Frontal cortex (tissue), 3 donors: ENCODE measurements at regions not wholly inside any gene's neighbourhood (a gene's known extent, or its start where the extent isn't known, plus 50 kb on each side); places are given as distances from the start of the nearest gene placed in this dataset.
A peak's percentile ranks its signal among the peaks of the same experiment; 100 is the strongest.

Experiments used
- DNase-seq, 2 donors: peaks; one replicate each; pipeline ENCODE4 v3.0.0; 2012; ENCODE audit warnings: low spot score in 2 of 2
- FAIRE-seq: peaks from 2 replicates; lab custom pipeline; 2012; peaks lifted over from hg19 to GRCh38; lab: Jason Lieb, UNC
- donor health status: control.
- donor health status: control.
- donor health status: control.

DNA sequence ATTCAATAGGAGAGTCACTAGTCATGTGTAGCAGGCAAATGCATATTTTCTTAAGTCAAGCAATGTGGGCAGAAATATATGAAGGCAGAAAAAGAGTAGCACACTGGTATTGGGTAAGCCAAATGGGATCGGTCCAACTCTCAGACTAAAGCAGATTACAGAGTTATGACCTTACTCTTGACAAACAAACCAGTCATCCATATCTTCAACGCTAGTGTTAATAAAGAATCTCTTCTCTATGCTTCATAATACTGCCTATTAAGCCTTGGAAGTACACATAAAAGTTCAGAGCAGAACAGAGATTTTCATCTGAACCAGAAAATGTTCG is 320.2 kb upstream of the JARID2 start:
- DNase-seq: no peak
- no peak for FAIRE-seq

DNA sequence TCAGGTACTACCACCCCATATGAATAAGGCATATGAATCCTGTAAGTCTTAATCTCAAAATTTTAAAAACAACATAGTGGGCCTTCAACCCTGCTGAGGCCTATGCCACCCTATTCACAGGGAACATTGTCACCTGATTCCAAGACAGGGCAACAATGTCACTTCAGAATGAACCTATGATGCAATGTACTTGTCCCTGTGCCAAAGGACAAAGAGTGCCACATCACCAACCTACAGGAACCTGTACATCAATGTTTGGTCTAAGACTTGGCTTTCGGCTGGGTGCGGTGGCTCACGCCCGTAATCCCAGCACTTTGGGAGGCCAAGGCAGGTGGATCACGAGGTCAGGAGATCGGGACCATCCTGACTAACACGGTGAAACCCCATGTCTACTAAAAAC is 318.5 kb upstream of the JARID2 start:
- no peak for FAIRE-seq
- DNase-seq: no peak

DNA sequence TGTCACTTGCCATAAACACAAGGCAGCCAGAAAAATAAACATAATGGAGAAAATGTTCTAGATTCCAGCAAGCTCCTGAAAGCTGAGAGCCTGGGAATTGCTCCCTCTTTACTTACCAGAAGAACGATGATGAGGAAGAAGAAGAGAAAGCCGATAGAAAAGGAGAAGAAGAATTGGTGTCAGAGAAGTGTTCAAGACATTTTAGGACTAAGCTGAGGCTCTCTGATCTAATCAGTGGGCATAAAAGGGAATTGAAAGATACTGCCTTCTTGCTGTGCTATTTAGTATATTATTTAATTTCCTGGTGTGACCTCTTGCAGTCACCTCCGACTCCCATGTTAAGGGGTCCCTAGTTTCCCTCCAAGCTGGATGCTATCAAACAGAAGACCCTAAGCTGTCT is 316.6 kb upstream of the JARID2 start:
- FAIRE-seq (no peak), DNase-seq (no peak)

DNA sequence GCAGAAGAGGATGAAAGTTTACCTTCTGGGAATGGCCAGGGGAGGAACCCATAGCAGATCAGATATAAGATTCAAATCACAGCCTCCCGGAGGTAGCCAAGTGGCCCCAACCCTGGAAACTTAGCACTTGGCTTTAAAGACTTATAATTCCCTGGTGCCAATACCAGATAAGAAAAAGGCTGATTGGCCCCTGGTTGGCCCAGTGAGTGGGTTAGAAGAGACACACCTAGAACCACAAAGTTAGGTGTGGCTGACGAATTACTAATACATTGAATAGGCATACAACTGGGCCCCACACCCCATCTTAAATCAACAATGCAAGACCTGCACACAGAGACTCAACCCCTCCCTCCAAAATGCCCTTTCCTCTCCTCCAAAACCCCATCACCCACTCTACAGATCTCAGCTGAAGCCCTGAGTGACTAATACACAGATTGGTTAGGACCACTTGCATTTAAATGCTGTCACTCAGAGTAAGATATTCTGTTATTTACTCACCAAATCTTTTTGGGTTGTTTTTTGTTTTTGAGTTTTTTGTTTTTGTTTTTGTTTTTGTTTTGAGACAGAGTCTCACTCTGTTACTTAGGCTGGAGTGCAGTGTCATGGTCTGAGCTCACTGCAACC is 315.4 kb upstream of the JARID2 start:
- no peak for FAIRE-seq

DNA sequence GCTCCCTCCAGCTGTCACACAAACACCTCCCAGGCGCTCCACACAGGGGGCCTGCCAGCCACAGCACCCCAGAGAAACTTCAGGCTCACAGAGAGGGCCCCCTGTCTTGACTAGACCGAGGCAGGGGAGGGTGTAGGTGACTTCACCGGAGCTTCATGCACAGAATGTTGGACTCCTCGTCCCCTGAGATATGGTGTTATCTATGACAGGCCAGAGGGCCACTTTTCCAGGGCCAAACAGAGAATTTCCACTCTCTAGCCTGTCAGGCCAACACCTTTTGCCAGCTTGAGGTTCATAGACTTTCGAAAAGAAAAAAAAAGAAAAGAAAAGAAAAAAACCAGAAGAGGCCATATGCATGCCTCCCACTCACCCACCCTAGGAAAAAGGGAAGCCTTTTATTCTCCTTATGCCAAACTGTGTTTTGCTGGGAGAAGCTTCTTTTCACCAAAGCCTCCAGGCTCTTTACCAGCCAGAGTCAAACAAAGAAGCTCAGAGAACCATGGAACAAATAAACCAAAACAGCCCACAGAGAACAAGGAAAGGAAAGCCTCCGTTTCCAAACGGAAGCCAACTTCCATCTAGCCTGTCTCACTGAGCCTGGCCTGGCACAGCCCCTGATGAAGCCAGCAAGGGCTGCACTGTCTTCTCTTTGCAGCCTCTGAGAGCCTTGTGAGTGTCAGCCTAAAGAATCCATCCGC is 313.2 kb upstream of the JARID2 start:
- no peak for FAIRE-seq
- DNase-seq: peak in 1 of 2 donors; percentile 26

More for the DNA sequence above, 315.4 kb upstream of the JARID2 start:
- DNase-seq: no peak

DNA sequence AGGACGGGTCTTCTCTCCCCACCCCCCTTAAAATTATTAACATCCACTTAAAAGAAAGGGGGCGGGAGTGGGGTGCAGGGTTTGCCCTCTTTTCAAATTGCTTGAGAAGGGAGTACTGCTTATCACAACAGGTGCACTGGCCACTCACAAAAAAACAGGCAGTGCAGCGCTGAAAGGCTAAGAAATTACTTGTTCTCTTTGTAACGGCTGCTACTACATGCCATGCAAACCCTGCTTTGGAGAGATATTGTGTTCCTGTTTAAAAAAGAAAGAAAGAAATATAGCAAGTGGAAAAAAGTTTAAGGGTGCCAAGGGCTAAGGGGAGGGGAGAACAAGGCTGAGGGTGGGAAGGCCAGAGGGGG is 312.7 kb upstream of the JARID2 start:
- no peak for DNase-seq
- FAIRE-seq: no peak

DNA sequence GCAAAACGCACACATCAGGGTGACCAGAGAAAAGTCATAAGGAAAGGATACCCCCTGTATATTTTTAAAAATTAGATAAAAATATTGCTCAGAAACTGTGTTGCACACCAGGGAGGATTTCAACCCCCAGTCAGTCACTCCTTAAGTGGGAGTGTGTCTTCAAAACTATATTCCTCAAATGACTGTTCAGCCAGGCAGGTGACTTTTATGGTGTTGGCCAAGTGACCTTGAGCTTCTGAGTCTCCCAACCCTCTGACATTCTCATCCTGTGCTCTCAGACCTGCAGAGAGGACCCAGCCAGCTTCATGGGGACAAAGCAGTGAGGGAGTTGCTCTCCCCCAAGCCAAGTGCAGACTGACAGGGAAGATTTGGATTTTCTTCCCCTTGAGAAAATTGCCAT is 311.9 kb upstream of the JARID2 start:
- DNase-seq: no peak
- FAIRE-seq: no peak

DNA sequence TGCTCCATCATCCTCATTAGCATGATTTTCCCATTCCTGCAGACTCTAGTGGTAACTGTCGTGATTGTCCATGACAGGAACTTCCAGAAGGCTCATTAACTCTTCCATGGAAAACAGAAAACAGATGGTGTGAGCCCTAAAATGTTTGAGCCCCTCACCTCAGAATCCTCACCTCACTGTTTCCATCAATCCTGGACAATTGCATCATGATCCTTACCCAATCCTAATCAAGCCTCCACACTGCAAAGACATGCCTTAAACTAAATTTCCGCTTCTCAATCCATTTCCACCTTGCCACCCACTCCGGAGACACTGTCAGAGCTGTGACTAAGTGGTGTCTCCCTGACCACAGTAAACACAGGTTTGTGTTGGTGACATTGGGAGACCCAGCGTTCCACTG is 311.0 kb upstream of the JARID2 start:
- DNase-seq (no peak), FAIRE-seq (no peak)

DNA sequence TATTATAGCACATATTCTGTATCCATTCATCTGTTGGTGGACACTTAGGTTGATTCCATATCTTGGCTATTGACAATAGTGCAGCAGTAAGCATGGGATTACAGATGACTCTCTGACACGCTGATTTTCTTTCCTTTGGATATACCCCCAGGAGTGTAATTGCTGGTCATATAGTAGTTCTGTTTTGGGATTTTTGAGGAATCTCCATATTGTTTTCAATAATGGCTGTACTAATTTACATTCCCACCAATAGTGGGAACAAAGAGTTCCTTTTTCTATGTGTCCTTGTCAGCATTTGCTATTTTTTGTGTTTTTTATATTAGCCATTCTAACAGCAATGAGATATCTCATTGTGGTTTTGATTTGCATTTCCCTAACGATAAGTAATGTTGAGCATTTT is 309.0 kb upstream of the JARID2 start:
- DNase-seq: no peak
- FAIRE-seq: no peak

DNA sequence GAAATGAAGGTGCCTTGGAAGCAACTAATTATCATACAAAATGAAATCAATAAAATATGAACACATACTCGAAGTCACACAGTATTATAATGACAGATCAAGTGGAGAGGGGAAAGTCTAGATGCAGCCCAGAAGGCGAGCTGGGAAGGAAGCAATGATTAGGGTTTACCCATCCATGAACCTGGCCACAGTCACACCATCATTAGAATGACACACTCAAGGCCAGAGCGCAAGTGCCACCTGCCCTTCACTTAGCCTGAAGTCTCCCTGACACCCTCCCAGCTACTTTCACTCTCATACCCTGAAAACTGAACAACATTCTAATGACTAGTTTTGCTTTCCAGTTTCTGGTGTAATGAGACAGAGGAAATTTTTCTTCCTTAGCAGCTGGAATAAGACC is 302.8 kb upstream of the JARID2 start:
- no peak for DNase-seq
- FAIRE-seq: no peak

DNA sequence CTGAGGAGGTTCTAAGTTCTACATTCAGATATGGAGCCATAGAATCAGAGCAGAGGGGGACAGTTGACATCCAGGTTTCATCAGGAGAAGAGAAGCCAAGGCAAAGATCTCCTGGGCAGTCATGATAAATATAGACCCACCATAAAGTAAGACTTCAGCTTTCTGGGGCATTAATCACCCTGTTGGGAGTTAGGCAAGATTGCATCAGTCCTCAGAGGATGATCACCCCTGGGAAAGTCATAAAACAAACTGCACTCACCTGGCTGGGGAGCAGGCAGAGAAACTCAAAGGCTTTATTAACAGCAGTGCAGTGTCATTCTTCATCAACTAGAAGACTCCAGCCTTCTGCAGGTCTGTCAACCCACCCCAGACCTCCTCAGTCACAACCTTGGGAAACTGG is 301.3 kb upstream of the JARID2 start:
- FAIRE-seq: no peak
- DNase-seq: no peak

DNA sequence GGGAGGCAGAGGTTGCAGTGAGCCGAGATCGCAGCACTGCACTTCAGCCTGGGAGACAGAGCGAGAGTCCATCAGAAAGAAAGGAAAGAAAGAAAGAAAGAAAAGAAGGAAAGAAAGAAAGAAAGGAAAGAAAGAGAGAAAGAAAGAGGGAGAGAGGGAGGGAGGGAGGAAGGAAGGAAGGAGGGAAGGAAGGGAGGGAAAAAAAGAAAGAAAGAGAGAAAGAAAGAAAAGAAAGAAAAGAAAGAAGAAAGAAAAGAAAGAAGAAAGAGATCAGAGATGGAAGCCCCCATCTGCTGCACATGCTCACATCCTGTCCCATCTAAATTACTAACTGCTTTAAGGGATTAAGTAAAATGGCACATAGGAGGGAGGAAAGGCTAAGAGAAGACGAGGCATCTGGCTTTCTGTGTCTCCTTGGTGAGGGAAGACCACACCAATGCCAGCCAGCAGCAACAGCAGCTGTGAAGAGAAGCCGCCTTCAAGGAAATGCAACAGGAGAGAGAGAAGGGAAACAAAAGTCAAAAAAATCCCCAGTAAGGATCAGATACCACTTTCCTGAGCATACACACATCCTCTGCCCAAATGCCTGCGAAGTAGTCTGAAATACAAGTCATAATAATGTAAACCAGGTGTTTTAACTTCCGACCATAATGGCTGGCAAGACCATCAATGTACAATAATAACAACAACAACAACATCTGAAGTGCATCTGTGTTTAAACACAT is 300.2 kb upstream of the JARID2 start:
- FAIRE-seq (no peak), DNase-seq (no peak)

DNA sequence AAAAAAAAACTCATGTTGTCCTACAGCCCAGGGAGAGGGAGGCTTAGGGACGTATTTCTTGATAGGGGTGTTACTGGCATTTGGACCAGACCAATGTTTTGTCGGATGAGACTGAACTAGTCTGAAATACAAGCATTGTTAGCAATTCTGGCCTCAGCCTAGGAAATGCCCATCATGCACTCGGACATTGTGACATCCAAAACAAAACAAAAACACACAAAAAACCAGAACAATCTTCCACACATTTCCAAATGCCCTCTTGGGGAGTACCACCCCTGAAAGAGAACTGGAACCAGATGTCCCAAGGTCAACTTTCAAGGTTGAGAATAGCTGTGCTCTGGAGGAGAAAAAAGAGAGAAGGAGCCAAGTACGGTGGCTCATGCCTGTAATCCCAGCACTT is 299.1 kb upstream of the JARID2 start:
- DNase-seq: no peak
- no peak for FAIRE-seq

DNA sequence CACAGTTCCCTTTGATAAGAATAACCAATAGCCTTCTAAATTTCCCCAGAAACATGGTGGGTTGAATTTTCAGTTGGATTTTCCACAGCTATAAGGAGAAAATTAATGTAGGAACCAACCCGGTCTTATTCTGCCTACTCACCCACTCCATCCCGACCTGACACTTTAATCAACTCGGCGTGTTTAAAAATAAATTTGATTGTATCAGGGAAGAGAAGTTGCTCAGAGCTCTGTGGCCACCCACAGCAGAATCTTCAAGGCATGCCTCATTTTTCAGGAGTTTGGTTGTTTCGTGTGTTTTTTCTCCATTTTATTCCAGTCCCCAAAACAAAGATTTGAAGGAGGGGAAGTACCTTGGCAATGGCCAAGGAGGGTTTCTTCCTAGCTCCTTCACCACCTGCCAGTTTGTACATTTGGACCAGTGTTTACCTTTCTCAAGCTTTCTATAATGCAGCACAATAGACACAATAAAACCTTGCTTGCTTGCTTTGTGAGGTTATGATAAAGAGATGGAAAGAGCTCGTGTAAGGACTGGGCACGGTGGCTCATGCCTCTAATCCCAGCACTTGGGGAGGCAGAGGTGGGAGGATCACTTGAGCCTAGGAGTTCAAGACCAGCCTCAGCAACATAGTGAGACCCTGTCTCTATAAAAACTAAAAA is 297.2 kb upstream of the JARID2 start:
- DNase-seq: no peak

DNA sequence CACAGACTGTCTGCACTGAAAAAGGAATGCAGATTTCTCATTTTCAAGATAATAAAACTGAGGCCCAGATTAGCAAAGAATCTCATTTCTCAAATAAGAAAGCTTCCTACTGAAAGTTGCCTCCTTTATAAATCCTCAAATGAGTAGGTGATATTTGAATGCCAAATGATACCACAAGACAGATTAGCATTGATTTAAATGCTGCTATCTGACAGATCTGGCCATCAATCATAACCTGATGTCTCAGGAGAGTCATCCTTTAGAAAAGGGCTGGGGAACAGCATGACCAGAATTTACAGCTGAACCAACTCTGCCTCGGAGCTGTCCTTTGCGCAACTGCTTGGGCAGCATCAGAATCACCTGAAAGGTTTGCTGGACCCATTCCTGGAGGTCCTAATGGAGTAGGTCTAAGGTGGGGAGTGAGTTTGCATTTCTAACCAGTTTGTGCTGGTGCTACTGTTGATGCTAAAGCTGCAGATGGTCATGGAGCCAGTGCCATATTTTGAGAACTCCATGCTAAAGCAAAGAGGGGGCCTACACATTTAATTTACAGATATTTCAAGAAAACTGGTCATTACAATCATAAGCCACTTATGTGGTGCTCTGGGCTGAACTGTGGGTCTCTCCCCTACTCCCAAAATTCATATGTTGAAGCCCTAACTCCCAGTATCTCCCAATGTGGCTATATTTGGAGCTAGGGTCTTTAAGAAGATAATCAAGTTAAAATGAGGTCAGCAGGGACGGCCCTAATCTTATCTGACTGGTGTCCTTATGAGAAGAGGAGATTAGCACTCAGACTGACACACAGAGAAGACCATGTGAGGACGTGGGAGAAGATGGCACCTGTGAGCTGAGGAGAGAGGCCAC is 295.5 kb upstream of the JARID2 start:
- DNase-seq: no peak
- no peak for FAIRE-seq

More for the DNA sequence above, 297.2 kb upstream of the JARID2 start:
- FAIRE-seq: no peak

DNA sequence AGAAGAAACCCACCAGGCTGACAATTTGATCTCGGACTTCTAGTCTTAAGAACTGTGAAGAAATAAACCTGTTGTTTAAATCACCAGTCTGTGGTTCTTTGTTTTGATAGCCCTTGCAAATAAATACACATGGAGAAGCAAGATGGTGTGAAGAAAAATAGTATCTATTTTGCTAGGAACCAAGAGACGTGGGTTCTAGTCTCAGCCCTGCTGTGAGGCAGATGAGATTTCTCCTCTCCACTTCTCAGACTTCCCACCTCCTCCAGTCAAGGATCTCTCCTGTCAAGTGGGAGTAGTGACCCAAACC is 294.9 kb upstream of the JARID2 start:
- DNase-seq (no peak), FAIRE-seq (no peak)

DNA sequence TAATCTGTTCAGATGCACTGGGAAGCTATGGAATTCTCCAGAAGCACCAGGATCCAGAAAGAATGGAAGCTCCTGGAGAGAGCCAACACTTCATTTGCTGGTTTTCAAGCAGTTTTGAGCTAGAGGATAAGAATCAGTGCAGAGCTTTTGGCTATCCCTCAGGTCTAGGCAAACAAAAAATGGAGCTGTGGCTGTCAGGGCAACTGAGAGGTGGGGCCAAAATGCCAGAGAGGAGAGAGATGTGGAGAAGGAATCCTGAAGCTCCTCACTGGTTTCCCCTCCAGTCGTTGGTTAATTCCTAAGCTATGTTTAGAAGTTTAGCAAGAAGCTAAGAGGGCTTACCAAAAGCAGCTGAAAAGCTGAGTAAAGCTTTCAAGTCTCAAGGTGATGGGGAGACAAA is 294.2 kb upstream of the JARID2 start:
- FAIRE-seq: no peak
- DNase-seq: no peak

DNA sequence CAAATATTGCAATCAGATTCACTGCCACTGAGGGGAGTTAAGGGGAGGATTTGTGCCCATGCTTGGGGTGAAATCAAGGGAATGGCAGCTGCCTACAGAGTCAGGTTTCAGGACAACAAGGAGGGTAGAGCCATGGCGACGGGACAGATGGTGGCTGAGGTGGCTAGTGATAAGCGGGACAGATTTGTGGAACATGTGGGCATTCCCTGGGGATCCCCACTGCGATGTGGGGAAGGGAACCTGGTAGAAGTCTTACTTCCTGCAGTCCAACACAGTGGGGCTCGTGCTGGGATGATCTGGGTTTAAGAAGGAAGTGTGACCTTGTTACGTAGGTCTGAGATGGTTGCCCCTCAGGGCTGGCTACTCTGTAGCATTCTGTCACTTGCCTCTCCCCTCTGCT is 292.0 kb upstream of the JARID2 start:
- no peak for FAIRE-seq
- no peak for DNase-seq

DNA sequence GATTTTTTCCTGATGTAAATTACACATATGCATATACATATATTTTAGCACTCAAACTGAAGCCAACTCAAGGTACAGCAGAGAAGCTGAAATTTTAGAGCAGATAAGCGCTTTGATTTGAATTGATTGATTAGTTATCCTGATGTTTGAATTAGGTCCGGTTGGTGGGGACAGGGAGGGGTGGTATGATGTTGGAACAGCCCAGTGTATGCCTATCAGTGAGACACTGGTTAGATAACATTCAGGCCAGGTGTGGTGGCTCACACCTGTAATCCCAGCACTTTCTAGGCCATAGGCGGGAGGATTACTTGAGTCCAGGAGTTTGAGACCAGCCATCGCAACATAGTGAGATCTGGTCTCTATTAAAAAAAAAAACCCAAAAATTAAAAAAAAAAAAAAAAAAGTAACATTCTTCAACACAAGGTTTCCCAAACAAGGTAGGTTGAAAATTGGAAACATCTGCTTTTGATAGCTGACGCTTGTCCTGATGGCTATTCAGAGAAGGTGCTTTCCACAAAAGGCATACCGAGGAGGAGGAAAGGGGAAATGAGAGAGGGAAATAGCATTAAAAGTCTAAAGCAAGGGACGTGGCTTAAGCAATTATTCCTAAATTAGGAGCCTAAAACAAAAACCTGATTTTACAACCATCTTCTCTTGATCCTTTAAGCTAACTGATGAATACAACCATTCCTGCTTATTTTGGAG is 288.4 kb upstream of the JARID2 start:
- FAIRE-seq (no peak), DNase-seq (no peak)
